ENCODE measurements at regions not wholly inside any gene's neighbourhood (a gene's known extent, or its start where the extent isn't known, plus 50 kb on each side); places are given as distances from the start of the nearest gene placed in this dataset.

GRCh38 chr14:39956372-39956771 is 524.1 kb upstream of the FBXO33 start:
- TF ChIP-seq CTCF (IDR thresholded peaks at IDR 0.05) (no peak), POLR2A (IDR thresholded peaks at IDR 0.05) (no peak)
